ENCODE measurements at regions not wholly inside any gene's neighbourhood (a gene's known extent, or its start where the extent isn't known, plus 50 kb on each side); places are given as distances from the start of the nearest gene placed in this dataset.
"Not testable (repeated sequence)": the region's sequence is repeated elsewhere in the genome, so short reads cannot be mapped to it uniquely, and the experiment has no call there.

GRCh38 chr20:12581644-12582289 is 427.0 kb upstream of the SPTLC3 start:
- DNase-seq (ENCODE audit: low read depth), result no peak

GRCh38 chr20:12582710-12583109 is 426.1 kb upstream of the SPTLC3 start:
- DNase-seq (ENCODE audit: low read depth), result not testable (repeated sequence)

- DNase-seq (ENCODE audit: low read depth), result no peak
Observed at GRCh38 chr20:12591949-12592470, 416.8 kb upstream of the SPTLC3 start.

- DNase-seq (ENCODE audit: low read depth), result no peak
Observed at GRCh38 chr20:12592756-12593155, 416.0 kb upstream of the SPTLC3 start.

GRCh38 chr20:12593342-12593873 is 415.4 kb upstream of the SPTLC3 start:
- DNase-seq (ENCODE audit: low read depth), result no peak

- DNase-seq (ENCODE audit: low read depth), result no peak
Observed at GRCh38 chr20:12594410-12595088, 414.2 kb upstream of the SPTLC3 start.

GRCh38 chr20:12595841-12596240 is 412.9 kb upstream of the SPTLC3 start:
- DNase-seq (ENCODE audit: low read depth), result no peak

- DNase-seq (ENCODE audit: low read depth), result no peak
Observed at GRCh38 chr20:12596863-12597262, 411.9 kb upstream of the SPTLC3 start.

- no peak for DNase-seq (ENCODE audit: low read depth)
Observed at GRCh38 chr20:12597551-12597950, 411.2 kb upstream of the SPTLC3 start.

- DNase-seq (ENCODE audit: low read depth), result no peak
Observed at GRCh38 chr20:12598894-12599293, 409.9 kb upstream of the SPTLC3 start.

- no peak for DNase-seq (ENCODE audit: low read depth)
Observed at GRCh38 chr20:12599494-12599893, 409.3 kb upstream of the SPTLC3 start.

- DNase-seq (ENCODE audit: low read depth), result no peak
Observed at GRCh38 chr20:12605751-12606150, 403.0 kb upstream of the SPTLC3 start.

- DNase-seq (ENCODE audit: low read depth), result no peak
Observed at GRCh38 chr20:12610871-12611270, 397.9 kb upstream of the SPTLC3 start.

- DNase-seq (ENCODE audit: low read depth), result no peak
Observed at GRCh38 chr20:12614764-12615163, 394.0 kb upstream of the SPTLC3 start.

- no peak for DNase-seq (ENCODE audit: low read depth)
Observed at GRCh38 chr20:12617076-12617475, 391.7 kb upstream of the SPTLC3 start.

GRCh38 chr20:12623870-12624269 is 384.9 kb upstream of the SPTLC3 start:
- DNase-seq (ENCODE audit: low read depth), result no peak

- DNase-seq (ENCODE audit: low read depth), result no peak
Observed at GRCh38 chr20:12627485-12627884, 381.3 kb upstream of the SPTLC3 start.

- DNase-seq (ENCODE audit: low read depth), result no peak
Observed at GRCh38 chr20:12638633-12639312, 370.0 kb upstream of the SPTLC3 start.

- DNase-seq (ENCODE audit: low read depth), result no peak
Observed at GRCh38 chr20:12640251-12640650, 368.5 kb upstream of the SPTLC3 start.

GRCh38 chr20:12641619-12642018 is 367.2 kb upstream of the SPTLC3 start:
- no peak for DNase-seq (ENCODE audit: low read depth)

GRCh38 chr20:12644461-12644860 is 364.3 kb upstream of the SPTLC3 start:
- no peak for DNase-seq (ENCODE audit: low read depth)

GRCh38 chr20:12649234-12649633 is 359.5 kb upstream of the SPTLC3 start:
- no peak for DNase-seq (ENCODE audit: low read depth)

GRCh38 chr20:12653642-12654041 is 355.1 kb upstream of the SPTLC3 start:
- DNase-seq (ENCODE audit: low read depth), result no peak

Measured in stimulated activated CD8-positive, alpha-beta memory T cell treated with anti-CD3 and anti-CD28 coated beads, Interleukin-12 subunit alpha, Interleukin-12 subunit beta, amount 100 ng/mL, for 1 hour (primary cell).